ENCODE measurements at regions not wholly inside any gene's neighbourhood (a gene's known extent, or its start where the extent isn't known, plus 50 kb on each side); places are given as distances from the start of the nearest gene placed in this dataset.

DNA sequence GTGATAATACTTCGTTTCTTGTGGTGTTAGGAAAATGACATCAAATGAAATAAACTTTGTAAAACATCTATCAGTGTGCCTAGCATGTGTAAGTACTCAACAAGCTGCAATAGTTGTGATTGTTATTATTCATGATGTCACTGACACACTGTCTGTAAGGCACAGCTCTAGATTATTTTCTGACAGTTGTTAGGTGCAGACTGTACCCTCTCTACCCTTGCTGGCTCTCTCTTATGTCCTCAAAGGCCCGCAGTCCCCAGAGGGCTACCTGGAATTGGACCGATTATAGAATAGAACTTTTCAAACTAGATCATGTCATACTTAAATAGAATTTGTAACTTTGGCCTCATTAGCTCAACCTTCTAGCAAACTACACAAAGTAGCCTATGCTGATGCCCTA lies 65.9 kb upstream of the VCAN start:
- Histone ChIP-seq H3K27me3 (ENCODE audit: insufficient read depth) (no peaks in the 10 kb centered on the region), H3K79me2 (replicated peaks; ENCODE audit: insufficient read depth) (no peaks in the 10 kb centered on the region), H3K4me3 (no peak overlapping the region), H3K9me2 (ENCODE audit: insufficient read depth) (peaks cover 3% of the 10 kb centered on the region; the same call in 1 of the 2 replicates), H3K4me1 (ENCODE audit: insufficient read depth) (peaks cover 15% of the 10 kb centered on the region), H4K20me1 (replicated peaks; ENCODE audit: insufficient read depth) (no peaks in the 10 kb centered on the region), H2AFZ (no peak overlapping the region), H3F3A (replicated peaks; ENCODE audit: low read depth) (no peaks in the 10 kb centered on the region), H3K27ac (ENCODE audit: low read depth) (no peak overlapping the region), H3K4me2 (no peak overlapping the region), H3K36me3 (ENCODE audit: insufficient read depth) (no peaks in the 10 kb centered on the region)
- no peak overlapping the region for H3K27ac Mint-ChIP-seq
- TF ChIP-seq, protein P1, sequence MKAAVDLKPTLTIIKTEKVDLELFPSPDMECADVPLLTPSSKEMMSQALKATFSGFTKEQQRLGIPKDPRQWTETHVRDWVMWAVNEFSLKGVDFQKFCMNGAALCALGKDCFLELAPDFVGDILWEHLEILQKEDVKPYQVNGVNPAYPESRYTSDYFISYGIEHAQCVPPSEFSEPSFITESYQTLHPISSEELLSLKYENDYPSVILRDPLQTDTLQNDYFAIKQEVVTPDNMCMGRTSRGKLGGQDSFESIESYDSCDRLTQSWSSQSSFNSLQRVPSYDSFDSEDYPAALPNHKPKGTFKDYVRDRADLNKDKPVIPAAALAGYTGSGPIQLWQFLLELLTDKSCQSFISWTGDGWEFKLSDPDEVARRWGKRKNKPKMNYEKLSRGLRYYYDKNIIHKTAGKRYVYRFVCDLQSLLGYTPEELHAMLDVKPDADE (IDR thresholded peaks at IDR 0.05): no peak
- TF ChIP-seq NANOG (IDR thresholded peaks at IDR 0.05; ENCODE audit: borderline replicate concordance): no peak
- TF ChIP-seq EZH2 (IDR thresholded peaks at IDR 0.05; ENCODE audit: low read depth, unreplicated experiment): no peak
- TF ChIP-seq, protein P2, sequence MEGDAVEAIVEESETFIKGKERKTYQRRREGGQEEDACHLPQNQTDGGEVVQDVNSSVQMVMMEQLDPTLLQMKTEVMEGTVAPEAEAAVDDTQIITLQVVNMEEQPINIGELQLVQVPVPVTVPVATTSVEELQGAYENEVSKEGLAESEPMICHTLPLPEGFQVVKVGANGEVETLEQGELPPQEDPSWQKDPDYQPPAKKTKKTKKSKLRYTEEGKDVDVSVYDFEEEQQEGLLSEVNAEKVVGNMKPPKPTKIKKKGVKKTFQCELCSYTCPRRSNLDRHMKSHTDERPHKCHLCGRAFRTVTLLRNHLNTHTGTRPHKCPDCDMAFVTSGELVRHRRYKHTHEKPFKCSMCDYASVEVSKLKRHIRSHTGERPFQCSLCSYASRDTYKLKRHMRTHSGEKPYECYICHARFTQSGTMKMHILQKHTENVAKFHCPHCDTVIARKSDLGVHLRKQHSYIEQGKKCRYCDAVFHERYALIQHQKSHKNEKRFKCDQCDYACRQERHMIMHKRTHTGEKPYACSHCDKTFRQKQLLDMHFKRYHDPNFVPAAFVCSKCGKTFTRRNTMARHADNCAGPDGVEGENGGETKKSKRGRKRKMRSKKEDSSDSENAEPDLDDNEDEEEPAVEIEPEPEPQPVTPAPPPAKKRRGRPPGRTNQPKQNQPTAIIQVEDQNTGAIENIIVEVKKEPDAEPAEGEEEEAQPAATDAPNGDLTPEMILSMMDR (conservative IDR thresholded peaks at IDR 0.05; ENCODE audit: low read depth in 2 of 2): no peak
- no peak for TF ChIP-seq JUNB (IDR thresholded peaks at IDR 0.05; ENCODE audit: unreplicated experiment)
- TF ChIP-seq STAT1 (IDR thresholded peaks at IDR 0.05; ENCODE audit: unreplicated experiment): no peak
- TF ChIP-seq ZNF331 (CRISPR knock-in tag; IDR thresholded peaks at IDR 0.05; ENCODE audit: low read depth): no peak
- TF ChIP-seq CREB1 (CRISPR knock-in tag; IDR thresholded peaks at IDR 0.05; ENCODE audit: low read depth): no peak
- TF ChIP-seq EZH2phosphoT487 (IDR thresholded peaks at IDR 0.05; ENCODE audit: unreplicated experiment): no peak
- TF ChIP-seq, protein P3, sequence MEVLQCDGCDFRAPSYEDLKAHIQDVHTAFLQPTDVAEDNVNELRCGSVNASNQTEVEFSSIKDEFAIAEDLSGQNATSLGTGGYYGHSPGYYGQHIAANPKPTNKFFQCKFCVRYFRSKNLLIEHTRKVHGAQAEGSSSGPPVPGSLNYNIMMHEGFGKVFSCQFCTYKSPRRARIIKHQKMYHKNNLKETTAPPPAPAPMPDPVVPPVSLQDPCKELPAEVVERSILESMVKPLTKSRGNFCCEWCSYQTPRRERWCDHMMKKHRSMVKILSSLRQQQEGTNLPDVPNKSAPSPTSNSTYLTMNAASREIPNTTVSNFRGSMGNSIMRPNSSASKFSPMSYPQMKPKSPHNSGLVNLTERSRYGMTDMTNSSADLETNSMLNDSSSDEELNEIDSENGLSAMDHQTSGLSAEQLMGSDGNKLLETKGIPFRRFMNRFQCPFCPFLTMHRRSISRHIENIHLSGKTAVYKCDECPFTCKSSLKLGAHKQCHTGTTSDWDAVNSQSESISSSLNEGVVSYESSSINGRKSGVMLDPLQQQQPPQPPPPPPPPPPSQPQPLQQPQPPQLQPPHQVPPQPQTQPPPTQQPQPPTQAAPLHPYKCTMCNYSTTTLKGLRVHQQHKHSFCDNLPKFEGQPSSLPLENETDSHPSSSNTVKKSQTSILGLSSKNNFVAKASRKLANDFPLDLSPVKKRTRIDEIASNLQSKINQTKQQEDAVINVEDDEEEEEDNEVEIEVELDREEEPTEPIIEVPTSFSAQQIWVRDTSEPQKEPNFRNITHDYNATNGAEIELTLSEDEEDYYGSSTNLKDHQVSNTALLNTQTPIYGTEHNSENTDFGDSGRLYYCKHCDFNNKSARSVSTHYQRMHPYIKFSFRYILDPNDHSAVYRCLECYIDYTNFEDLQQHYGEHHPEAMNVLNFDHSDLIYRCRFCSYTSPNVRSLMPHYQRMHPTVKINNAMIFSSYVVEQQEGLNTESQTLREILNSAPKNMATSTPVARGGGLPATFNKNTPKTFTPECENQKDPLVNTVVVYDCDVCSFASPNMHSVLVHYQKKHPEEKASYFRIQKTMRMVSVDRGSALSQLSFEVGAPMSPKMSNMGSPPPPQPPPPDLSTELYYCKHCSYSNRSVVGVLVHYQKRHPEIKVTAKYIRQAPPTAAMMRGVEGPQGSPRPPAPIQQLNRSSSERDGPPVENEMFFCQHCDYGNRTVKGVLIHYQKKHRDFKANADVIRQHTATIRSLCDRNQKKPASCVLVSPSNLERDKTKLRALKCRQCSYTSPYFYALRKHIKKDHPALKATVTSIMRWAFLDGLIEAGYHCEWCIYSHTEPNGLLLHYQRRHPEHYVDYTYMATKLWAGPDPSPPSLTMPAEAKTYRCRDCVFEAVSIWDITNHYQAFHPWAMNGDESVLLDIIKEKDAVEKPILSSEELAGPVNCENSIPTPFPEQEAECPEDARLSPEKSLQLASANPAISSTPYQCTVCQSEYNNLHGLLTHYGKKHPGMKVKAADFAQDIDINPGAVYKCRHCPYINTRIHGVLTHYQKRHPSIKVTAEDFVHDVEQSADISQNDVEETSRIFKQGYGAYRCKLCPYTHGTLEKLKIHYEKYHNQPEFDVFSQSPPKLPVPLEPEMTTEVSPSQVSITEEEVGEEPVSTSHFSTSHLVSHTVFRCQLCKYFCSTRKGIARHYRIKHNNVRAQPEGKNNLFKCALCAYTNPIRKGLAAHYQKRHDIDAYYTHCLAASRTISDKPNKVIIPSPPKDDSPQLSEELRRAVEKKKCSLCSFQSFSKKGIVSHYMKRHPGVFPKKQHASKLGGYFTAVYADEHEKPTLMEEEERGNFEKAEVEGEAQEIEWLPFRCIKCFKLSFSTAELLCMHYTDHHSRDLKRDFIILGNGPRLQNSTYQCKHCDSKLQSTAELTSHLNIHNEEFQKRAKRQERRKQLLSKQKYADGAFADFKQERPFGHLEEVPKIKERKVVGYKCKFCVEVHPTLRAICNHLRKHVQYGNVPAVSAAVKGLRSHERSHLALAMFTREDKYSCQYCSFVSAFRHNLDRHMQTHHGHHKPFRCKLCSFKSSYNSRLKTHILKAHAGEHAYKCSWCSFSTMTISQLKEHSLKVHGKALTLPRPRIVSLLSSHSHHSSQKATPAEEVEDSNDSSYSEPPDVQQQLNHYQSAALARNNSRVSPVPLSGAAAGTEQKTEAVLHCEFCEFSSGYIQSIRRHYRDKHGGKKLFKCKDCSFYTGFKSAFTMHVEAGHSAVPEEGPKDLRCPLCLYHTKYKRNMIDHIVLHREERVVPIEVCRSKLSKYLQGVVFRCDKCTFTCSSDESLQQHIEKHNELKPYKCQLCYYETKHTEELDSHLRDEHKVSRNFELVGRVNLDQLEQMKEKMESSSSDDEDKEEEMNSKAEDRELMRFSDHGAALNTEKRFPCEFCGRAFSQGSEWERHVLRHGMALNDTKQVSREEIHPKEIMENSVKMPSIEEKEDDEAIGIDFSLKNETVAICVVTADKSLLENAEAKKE (CRISPR knock-in tag; IDR thresholded peaks at IDR 0.05): no peak
- TF ChIP-seq POLR2AphosphoS5 (IDR thresholded peaks at IDR 0.05; ENCODE audit: low read depth): no peak
- no peak for TF ChIP-seq ZNF114 (CRISPR knock-in tag; IDR thresholded peaks at IDR 0.05)
- no peak overlapping the region for H3K4me3 Mint-ChIP-seq
- peaks cover 10% of the 10 kb centered on the region; the same call in 2 of the 3 replicates for H3K36me3 Mint-ChIP-seq (ENCODE audit: low read depth)
- peaks cover 11% of the 10 kb centered on the region; the same call in 2 of the 3 replicates for H3K9me3 Mint-ChIP-seq
- DNase-seq (ENCODE audit: low spot score) (no peak), ATAC-seq (no peak)
- H3K27me3 Mint-ChIP-seq (ENCODE audit: insufficient read depth, low read depth, poor library complexity): peaks cover 1% of the 10 kb centered on the region
- H3K4me1 Mint-ChIP-seq: peaks cover 17% of the 10 kb centered on the region
